ENCODE measurements at regions not wholly inside any gene's neighbourhood (a gene's known extent, or its start where the extent isn't known, plus 50 kb on each side); places are given as distances from the start of the nearest gene placed in this dataset.

- no peak for TF ChIP-seq POLR2A (IDR thresholded peaks at IDR 0.05)
- no peak for TF ChIP-seq POLR2AphosphoS5 (IDR thresholded peaks at IDR 0.05)
Observed at GRCh38 chr13:81020010-81020409, 679.1 kb upstream of the SPRY2 start.

All from upper lobe of left lung (tissue), 4 donors.